ENCODE measurements at regions not wholly inside any gene's neighbourhood (a gene's known extent, or its start where the extent isn't known, plus 50 kb on each side); places are given as distances from the start of the nearest gene placed in this dataset.

GRCh38 chr4:33626221-33626620 is 2618.1 kb downstream of the ARAP2 start:
- TF ChIP-seq, protein P1, sequence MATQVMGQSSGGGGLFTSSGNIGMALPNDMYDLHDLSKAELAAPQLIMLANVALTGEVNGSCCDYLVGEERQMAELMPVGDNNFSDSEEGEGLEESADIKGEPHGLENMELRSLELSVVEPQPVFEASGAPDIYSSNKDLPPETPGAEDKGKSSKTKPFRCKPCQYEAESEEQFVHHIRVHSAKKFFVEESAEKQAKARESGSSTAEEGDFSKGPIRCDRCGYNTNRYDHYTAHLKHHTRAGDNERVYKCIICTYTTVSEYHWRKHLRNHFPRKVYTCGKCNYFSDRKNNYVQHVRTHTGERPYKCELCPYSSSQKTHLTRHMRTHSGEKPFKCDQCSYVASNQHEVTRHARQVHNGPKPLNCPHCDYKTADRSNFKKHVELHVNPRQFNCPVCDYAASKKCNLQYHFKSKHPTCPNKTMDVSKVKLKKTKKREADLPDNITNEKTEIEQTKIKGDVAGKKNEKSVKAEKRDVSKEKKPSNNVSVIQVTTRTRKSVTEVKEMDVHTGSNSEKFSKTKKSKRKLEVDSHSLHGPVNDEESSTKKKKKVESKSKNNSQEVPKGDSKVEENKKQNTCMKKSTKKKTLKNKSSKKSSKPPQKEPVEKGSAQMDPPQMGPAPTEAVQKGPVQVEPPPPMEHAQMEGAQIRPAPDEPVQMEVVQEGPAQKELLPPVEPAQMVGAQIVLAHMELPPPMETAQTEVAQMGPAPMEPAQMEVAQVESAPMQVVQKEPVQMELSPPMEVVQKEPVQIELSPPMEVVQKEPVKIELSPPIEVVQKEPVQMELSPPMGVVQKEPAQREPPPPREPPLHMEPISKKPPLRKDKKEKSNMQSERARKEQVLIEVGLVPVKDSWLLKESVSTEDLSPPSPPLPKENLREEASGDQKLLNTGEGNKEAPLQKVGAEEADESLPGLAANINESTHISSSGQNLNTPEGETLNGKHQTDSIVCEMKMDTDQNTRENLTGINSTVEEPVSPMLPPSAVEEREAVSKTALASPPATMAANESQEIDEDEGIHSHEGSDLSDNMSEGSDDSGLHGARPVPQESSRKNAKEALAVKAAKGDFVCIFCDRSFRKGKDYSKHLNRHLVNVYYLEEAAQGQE (IDR thresholded peaks at IDR 0.05; ENCODE audit: insufficient read depth in 1 of 2, low read depth in 2 of 2, low read length in 1 of 2): no peak
- no peak for TF ChIP-seq CTCF (IDR thresholded peaks at IDR 0.05)

Data from Panc1 (cell line).